ENCODE measurements at regions not wholly inside any gene's neighbourhood (a gene's known extent, or its start where the extent isn't known, plus 50 kb on each side); places are given as distances from the start of the nearest gene placed in this dataset.

GRCh38 chrX:74009041-74009440, 156.5 kb upstream of the XIST start:
- H3K18ac ChIP-seq (ENCODE audit: low read length): no peak overlapping the region
- H2AK5ac ChIP-seq (ENCODE audit: low read length): no peak overlapping the region
- H4K91ac ChIP-seq (ENCODE audit: low read depth, low read length): no peak overlapping the region
- H3K23ac ChIP-seq (ENCODE audit: low read length): no peak overlapping the region
- H4K8ac ChIP-seq (ENCODE audit: low read depth, low read length): no peak overlapping the region
- no peaks in the 10 kb centered on the region for H3K79me1 ChIP-seq (ENCODE audit: low read length)
- H4K12ac ChIP-seq (ENCODE audit: low read depth, low read length): no peak overlapping the region
- DNase-seq: no peak
- no peaks in the 10 kb centered on the region for H3K4me1 ChIP-seq (ENCODE audit: control insufficient read depth in 1 of 2, insufficient read depth in 2 of 2, low read length in 2 of 2)
- H3K9ac ChIP-seq (ENCODE audit: low read length): no peak overlapping the region
- H3K14ac ChIP-seq (ENCODE audit: low read length): no peak overlapping the region
- no CpG with 5 or more reads among the region's 2 CpGs for WGBS (ENCODE audit: extremely low coverage, insufficient coverage, insufficient read length)
- H2BK5ac ChIP-seq (ENCODE audit: low read depth, low read length, poor library complexity): no peak overlapping the region
- H3K79me2 ChIP-seq (ENCODE audit: control insufficient read depth, insufficient read depth, low read length, poor library complexity): no peaks in the 10 kb centered on the region
- H3K4me3 ChIP-seq (ENCODE audit: low read depth, low read length): no peak overlapping the region
- H3K9me3 ChIP-seq (ENCODE audit: insufficient read depth, low read depth, low read length): no peaks in the 10 kb centered on the region
- no peak overlapping the region for H3K4ac ChIP-seq (ENCODE audit: low read depth, low read length)
- no peak overlapping the region for H3K4me2 ChIP-seq (ENCODE audit: low read length)
- no peak overlapping the region for H2AFZ ChIP-seq (ENCODE audit: insufficient read depth, low read length, poor library complexity)
- H2BK120ac ChIP-seq (ENCODE audit: insufficient read depth, low read length, poor library complexity): no peak overlapping the region
- no peaks in the 10 kb centered on the region for H3K27me3 ChIP-seq (ENCODE audit: insufficient read depth, low read length)
- no peak overlapping the region for H2BK12ac ChIP-seq (ENCODE audit: low read length)
- H3K27ac ChIP-seq (ENCODE audit: low read depth, low read length): no peak overlapping the region
- no peaks in the 10 kb centered on the region for H3K36me3 ChIP-seq (ENCODE audit: control insufficient read depth in 1 of 2, insufficient read depth in 2 of 2, low read length in 2 of 2)

- Histone ChIP-seq H2BK5ac (ENCODE audit: low read depth, low read length, poor library complexity) (no peak overlapping the region), H2AK5ac (ENCODE audit: low read length) (no peak overlapping the region), H3K9me3 (ENCODE audit: insufficient read depth, low read depth, low read length) (no peaks in the 10 kb centered on the region), H3K36me3 (ENCODE audit: control insufficient read depth in 1 of 2, insufficient read depth in 2 of 2, low read length in 2 of 2) (no peaks in the 10 kb centered on the region), H2BK120ac (ENCODE audit: insufficient read depth, low read length, poor library complexity) (no peak overlapping the region), H3K79me2 (ENCODE audit: control insufficient read depth, insufficient read depth, low read length, poor library complexity) (no peaks in the 10 kb centered on the region), H2BK12ac (ENCODE audit: low read length) (no peak overlapping the region), H3K4me1 (ENCODE audit: control insufficient read depth in 1 of 2, insufficient read depth in 2 of 2, low read length in 2 of 2) (no peaks in the 10 kb centered on the region), H4K8ac (ENCODE audit: low read depth, low read length) (no peak overlapping the region), H3K4ac (ENCODE audit: low read depth, low read length) (no peak overlapping the region), H3K14ac (ENCODE audit: low read length) (no peak overlapping the region), H3K4me2 (ENCODE audit: low read length) (no peak overlapping the region), H4K91ac (ENCODE audit: low read depth, low read length) (no peak overlapping the region), H3K23ac (ENCODE audit: low read length) (no peak overlapping the region), H3K79me1 (ENCODE audit: low read length) (no peaks in the 10 kb centered on the region), H4K12ac (ENCODE audit: low read depth, low read length) (no peak overlapping the region), H3K27ac (ENCODE audit: low read depth, low read length) (no peak overlapping the region), H3K27me3 (ENCODE audit: insufficient read depth, low read length) (no peaks in the 10 kb centered on the region), H3K4me3 (ENCODE audit: low read depth, low read length) (no peak overlapping the region), H3K18ac (ENCODE audit: low read length) (no peak overlapping the region), H3K9ac (ENCODE audit: low read length) (no peak overlapping the region), H2AFZ (ENCODE audit: insufficient read depth, low read length, poor library complexity) (no peak overlapping the region)
- DNase-seq: no peak
- no CpG with 5 or more reads among the region's 6 CpGs for WGBS (ENCODE audit: extremely low coverage, insufficient coverage, insufficient read length)
Measured at GRCh38 chrX:73992019-73992418, 139.5 kb upstream of the XIST start.

- no peak overlapping the region for H4K12ac ChIP-seq (ENCODE audit: low read depth, low read length)
- no peaks in the 10 kb centered on the region for H3K4me1 ChIP-seq (ENCODE audit: control insufficient read depth in 1 of 2, insufficient read depth in 2 of 2, low read length in 2 of 2)
- no peaks in the 10 kb centered on the region for H3K36me3 ChIP-seq (ENCODE audit: control insufficient read depth in 1 of 2, insufficient read depth in 2 of 2, low read length in 2 of 2)
- no peak overlapping the region for H2BK12ac ChIP-seq (ENCODE audit: low read length)
- H3K4me3 ChIP-seq (ENCODE audit: low read depth, low read length): no peak overlapping the region
- H4K8ac ChIP-seq (ENCODE audit: low read depth, low read length): no peak overlapping the region
- no peak overlapping the region for H2AFZ ChIP-seq (ENCODE audit: insufficient read depth, low read length, poor library complexity)
- no peaks in the 10 kb centered on the region for H3K79me1 ChIP-seq (ENCODE audit: low read length)
- H4K91ac ChIP-seq (ENCODE audit: low read depth, low read length): no peak overlapping the region
- H3K4ac ChIP-seq (ENCODE audit: low read depth, low read length): no peak overlapping the region
- H3K9ac ChIP-seq (ENCODE audit: low read length): no peak overlapping the region
- no peak overlapping the region for H2BK5ac ChIP-seq (ENCODE audit: low read depth, low read length, poor library complexity)
- no peaks in the 10 kb centered on the region for H3K79me2 ChIP-seq (ENCODE audit: control insufficient read depth, insufficient read depth, low read length, poor library complexity)
- H3K27me3 ChIP-seq (ENCODE audit: insufficient read depth, low read length): no peaks in the 10 kb centered on the region
- no peak overlapping the region for H2BK120ac ChIP-seq (ENCODE audit: insufficient read depth, low read length, poor library complexity)
- H3K14ac ChIP-seq (ENCODE audit: low read length): no peak overlapping the region
- H2AK5ac ChIP-seq (ENCODE audit: low read length): no peak overlapping the region
- no peak for DNase-seq
- no peak overlapping the region for H3K27ac ChIP-seq (ENCODE audit: low read depth, low read length)
- no peaks in the 10 kb centered on the region for H3K9me3 ChIP-seq (ENCODE audit: insufficient read depth, low read depth, low read length)
- no peak overlapping the region for H3K4me2 ChIP-seq (ENCODE audit: low read length)
- H3K18ac ChIP-seq (ENCODE audit: low read length): no peak overlapping the region
- H3K23ac ChIP-seq (ENCODE audit: low read length): no peak overlapping the region
Measured at GRCh38 chrX:73987166-73987565, 134.7 kb upstream of the XIST start.

- no peaks in the 10 kb centered on the region for H3K79me1 ChIP-seq (ENCODE audit: low read length)
- H4K12ac ChIP-seq (ENCODE audit: low read depth, low read length): no peak overlapping the region
- H2AK5ac ChIP-seq (ENCODE audit: low read length): no peak overlapping the region
- no peak for DNase-seq
- H2BK5ac ChIP-seq (ENCODE audit: low read depth, low read length, poor library complexity): no peak overlapping the region
- H3K79me2 ChIP-seq (ENCODE audit: control insufficient read depth, insufficient read depth, low read length, poor library complexity): no peaks in the 10 kb centered on the region
- H2BK12ac ChIP-seq (ENCODE audit: low read length): no peak overlapping the region
- H3K9ac ChIP-seq (ENCODE audit: low read length): no peak overlapping the region
- no peak overlapping the region for H3K4me3 ChIP-seq (ENCODE audit: low read depth, low read length)
- WGBS (ENCODE audit: extremely low coverage, insufficient coverage, insufficient read length): no CpG with 5 or more reads among the region's 5 CpGs
- H4K8ac ChIP-seq (ENCODE audit: low read depth, low read length): no peak overlapping the region
- no peak overlapping the region for H3K23ac ChIP-seq (ENCODE audit: low read length)
- no peak overlapping the region for H3K18ac ChIP-seq (ENCODE audit: low read length)
- no peak overlapping the region for H2AFZ ChIP-seq (ENCODE audit: insufficient read depth, low read length, poor library complexity)
- H3K4me1 ChIP-seq (ENCODE audit: control insufficient read depth in 1 of 2, insufficient read depth in 2 of 2, low read length in 2 of 2): no peaks in the 10 kb centered on the region
- H3K27ac ChIP-seq (ENCODE audit: low read depth, low read length): no peak overlapping the region
- H2BK120ac ChIP-seq (ENCODE audit: insufficient read depth, low read length, poor library complexity): no peak overlapping the region
- no peak overlapping the region for H3K4ac ChIP-seq (ENCODE audit: low read depth, low read length)
- no peaks in the 10 kb centered on the region for H3K36me3 ChIP-seq (ENCODE audit: control insufficient read depth in 1 of 2, insufficient read depth in 2 of 2, low read length in 2 of 2)
- H3K27me3 ChIP-seq (ENCODE audit: insufficient read depth, low read length): no peaks in the 10 kb centered on the region
- H3K9me3 ChIP-seq (ENCODE audit: insufficient read depth, low read depth, low read length): no peaks in the 10 kb centered on the region
- H3K4me2 ChIP-seq (ENCODE audit: low read length): no peak overlapping the region
- H4K91ac ChIP-seq (ENCODE audit: low read depth, low read length): no peak overlapping the region
- H3K14ac ChIP-seq (ENCODE audit: low read length): no peak overlapping the region
Measured at GRCh38 chrX:73979551-73980131, 127.1 kb upstream of the XIST start.

All from trophoblast cell (in vitro differentiated cells and primary cell).